GM06990 (cell line): ENCODE measurements at regions not wholly inside any gene's neighbourhood (a gene's known extent, or its start where the extent isn't known, plus 50 kb on each side); places are given as distances from the start of the nearest gene placed in this dataset.

Experiments
- DNase-seq: peaks from one replicate; pipeline ENCODE4 v3.0.0-alpha.2; 2011; ENCODE audit not compliant: insufficient read length; ENCODE audit errors: extremely low read depth
- H3K27me3 ChIP-seq: replicated peaks from 2 replicates; pipeline ENCODE4 v1.6.0; 2011; ENCODE audit warnings: low read length; ENCODE audit not compliant: control insufficient read depth, insufficient read depth
- H3K36me3 ChIP-seq: 2 replicates; pipeline ENCODE4 v1.5.1; 2011; ENCODE audit warnings: low read length; ENCODE audit not compliant: control insufficient read depth, insufficient read depth
- H3K4me3 ChIP-seq: replicated peaks from 2 replicates; pipeline ENCODE4 v1.5.1; 2011; ENCODE audit warnings: low read depth, mild to moderate bottlenecking, control low read depth, low read length
- TF ChIP-seq, protein P1 (sequence below): IDR thresholded peaks from 2 replicates; pipeline ENCODE4 v1.5.1; 2011; ENCODE audit warnings: low read length, control low read depth, mild to moderate bottlenecking, inconsistent platforms; ENCODE audit not compliant: insufficient read depth, poor library complexity, severe bottlenecking

DNA sequence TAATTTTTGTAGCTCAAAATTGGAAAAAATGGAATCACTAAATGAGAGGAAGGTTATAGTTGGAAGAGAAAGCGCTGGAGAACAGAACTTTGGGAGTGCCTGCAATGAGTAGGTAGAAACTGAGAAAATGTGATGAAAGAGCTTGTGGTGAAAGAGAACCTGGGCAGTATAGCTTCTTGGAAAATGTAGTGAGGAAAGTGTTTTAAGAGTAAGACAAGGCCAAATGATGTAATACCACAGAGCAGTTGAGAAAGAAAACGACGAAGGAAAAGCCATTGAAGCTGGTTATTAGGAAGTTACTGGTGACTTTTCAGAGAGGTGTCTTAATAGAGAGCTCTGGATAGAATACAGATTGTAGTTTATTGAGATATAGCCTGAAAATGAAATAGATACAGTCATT, 255.3 kb downstream of the AEBP2 start:
- Histone ChIP-seq H3K27me3 (no peaks in the 10 kb centered on the region), H3K36me3 (no peaks in the 10 kb centered on the region), H3K4me3 (no peak overlapping the region)
- TF ChIP-seq, protein P1, sequence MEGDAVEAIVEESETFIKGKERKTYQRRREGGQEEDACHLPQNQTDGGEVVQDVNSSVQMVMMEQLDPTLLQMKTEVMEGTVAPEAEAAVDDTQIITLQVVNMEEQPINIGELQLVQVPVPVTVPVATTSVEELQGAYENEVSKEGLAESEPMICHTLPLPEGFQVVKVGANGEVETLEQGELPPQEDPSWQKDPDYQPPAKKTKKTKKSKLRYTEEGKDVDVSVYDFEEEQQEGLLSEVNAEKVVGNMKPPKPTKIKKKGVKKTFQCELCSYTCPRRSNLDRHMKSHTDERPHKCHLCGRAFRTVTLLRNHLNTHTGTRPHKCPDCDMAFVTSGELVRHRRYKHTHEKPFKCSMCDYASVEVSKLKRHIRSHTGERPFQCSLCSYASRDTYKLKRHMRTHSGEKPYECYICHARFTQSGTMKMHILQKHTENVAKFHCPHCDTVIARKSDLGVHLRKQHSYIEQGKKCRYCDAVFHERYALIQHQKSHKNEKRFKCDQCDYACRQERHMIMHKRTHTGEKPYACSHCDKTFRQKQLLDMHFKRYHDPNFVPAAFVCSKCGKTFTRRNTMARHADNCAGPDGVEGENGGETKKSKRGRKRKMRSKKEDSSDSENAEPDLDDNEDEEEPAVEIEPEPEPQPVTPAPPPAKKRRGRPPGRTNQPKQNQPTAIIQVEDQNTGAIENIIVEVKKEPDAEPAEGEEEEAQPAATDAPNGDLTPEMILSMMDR = no peak
- no peak for DNase-seq

DNA sequence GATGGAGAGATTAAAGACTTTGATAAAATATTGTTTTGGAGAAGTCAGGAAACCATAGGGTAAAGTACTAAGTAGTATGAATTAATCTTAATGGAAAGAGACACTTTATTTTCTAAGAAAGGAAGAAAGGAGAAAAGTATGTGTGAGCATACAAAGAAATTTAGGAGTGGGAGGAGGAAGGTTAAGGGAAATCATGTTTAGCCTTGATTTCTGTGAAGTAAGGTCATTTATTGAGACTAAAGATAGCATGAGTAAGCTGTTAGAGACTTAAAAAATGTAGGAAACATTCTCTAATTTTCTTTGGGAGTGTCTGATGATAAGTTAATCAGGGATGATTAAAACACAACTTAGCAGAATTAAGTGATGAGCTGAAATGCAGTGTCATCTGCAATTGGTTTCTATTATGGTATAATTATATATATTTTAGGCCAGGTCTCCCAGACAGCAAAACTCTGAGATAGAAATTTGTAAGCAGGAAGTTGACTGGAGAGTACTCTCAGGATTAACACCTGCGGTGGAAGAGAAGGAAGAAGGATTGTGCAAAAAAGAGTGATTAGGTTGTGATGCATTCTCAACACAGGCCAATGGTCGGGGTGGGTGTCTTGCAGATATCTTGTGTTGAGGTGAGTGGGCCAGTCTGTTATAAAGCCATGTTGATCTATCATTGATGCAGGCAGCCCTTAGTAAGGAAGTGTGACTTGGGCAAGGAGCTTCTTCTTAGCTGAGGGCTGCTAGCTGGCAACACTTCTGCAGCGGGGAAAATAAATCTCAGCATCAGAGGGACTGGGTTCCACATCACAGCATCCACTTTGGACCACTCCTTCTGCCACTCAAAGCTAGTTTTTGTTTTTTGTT, 256.2 kb downstream of the AEBP2 start:
- no peaks in the 10 kb centered on the region for H3K36me3 ChIP-seq
- TF ChIP-seq, protein P1 = no peak
- no peak for DNase-seq
- H3K27me3 ChIP-seq = no peaks in the 10 kb centered on the region
- no peak overlapping the region for H3K4me3 ChIP-seq

DNA sequence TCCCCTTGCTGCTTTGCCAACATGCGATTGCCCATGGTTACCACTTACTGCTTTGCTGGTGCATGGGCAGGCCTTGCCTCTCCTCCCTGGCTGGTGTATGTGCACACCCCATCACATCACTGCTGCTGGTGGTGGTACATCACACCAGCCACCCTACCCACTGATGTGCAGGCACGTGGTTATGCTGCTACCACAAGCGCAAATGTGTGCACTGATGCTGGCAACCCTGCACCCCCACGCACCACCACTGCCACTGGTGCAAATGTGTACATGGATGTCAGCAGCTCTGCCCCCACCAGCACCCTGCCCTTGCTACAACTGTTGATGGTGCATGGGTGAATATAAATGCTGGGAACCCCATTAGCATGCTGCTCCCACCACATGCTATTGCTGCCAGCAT, 261.7 kb downstream of the AEBP2 start:
- Histone ChIP-seq H3K4me3 (no peak overlapping the region), H3K36me3 (no peaks in the 10 kb centered on the region), H3K27me3 (no peaks in the 10 kb centered on the region)
- TF ChIP-seq, protein P1 = no peak
- DNase-seq = no peak

DNA sequence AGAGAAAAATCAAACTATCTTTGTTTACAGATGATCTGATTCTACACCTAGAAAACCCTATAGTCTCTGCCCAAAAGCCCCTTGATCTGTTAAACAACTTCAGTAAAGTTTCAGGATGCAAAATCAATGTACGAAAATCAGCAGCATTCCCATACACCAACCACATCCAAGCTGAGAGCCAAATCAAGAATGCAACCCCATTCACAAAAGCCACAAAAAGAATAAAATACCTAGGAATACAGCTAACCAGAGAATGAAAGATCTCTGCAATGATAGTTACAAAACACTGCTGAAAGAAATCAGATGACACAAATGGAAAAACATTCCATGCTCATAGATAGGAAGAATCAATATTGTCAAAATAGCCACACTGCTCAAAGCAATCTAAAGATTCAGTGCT, 265.7 kb downstream of the AEBP2 start:
- no peaks in the 10 kb centered on the region for H3K36me3 ChIP-seq
- H3K4me3 ChIP-seq = no peak overlapping the region
- H3K27me3 ChIP-seq = no peaks in the 10 kb centered on the region
- no peak for DNase-seq
- TF ChIP-seq, protein P1 = no peak

DNA sequence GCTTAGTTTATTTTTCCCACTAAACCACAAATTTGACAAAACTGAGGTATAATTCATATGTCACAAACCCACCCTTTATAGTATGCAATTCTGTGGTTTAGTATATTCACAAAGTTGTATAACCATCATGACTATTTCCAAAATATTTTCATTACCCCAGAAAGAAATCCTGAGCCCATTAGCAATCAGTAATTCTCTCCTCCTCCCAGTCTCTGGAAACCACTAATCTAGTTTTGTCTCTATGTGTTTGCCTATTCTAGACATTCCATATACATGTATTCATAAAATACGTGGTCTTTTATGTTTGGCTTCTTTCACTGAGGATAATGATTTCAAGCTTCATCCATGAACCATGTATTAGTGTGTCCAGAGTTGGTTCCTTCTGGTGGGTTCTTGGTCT, 267.6 kb downstream of the AEBP2 start:
- DNase-seq = no peak
- Histone ChIP-seq H3K4me3 (no peak overlapping the region), H3K36me3 (no peaks in the 10 kb centered on the region), H3K27me3 (no peaks in the 10 kb centered on the region)
- TF ChIP-seq, protein P1 = no peak

DNA sequence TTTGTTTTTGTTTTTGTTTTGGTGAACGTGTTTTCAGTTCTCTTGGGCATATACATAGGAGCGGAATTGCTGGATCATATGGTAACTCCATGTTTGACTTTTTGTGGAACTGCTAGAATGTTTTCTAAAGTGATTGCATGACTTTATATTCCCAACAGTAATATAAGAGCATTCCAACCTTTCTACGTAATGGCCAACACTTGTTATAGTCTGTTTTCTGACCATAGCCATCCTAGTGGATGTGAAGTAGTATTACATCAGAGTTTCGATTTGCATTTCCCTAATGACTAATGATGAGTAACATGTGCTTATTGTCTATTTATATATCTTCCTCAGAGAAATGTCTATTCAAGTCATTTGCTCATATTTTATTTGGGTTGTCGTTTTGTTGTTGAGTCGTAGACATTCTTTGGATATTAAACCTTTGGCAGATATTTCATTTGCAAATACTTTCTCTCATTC, 268.7 kb downstream of the AEBP2 start:
- TF ChIP-seq, protein P1 = no peak
- no peak for DNase-seq
- Histone ChIP-seq H3K36me3 (no peaks in the 10 kb centered on the region), H3K4me3 (no peak overlapping the region), H3K27me3 (no peaks in the 10 kb centered on the region)
